NCI-H2107 treated with DMSO at 0.1 percent for 48 hours (cell line): ENCODE measurements at regions not wholly inside any gene's neighbourhood (a gene's known extent, or its start where the extent isn't known, plus 50 kb on each side); places are given as distances from the start of the nearest gene placed in this dataset.
A peak's percentile ranks its signal among the peaks of the same experiment; 100 is the strongest.

Experiments used
- DNase-seq: peaks from one replicate; lab custom pipeline; 2025; ENCODE audit not compliant: unreplicated experiment; lab: John Stamatoyannopoulos, UW

- DNase-seq = no peak
Measured at GRCh38 chr4:12880844-12881243, 603.3 kb downstream of the RAB28 start.

GRCh38 chr4:12879496-12879895, 604.6 kb downstream of the RAB28 start:
- no peak for DNase-seq

- no peak for DNase-seq
Measured at GRCh38 chr4:12875640-12876243, 608.4 kb downstream of the RAB28 start.

- no peak for DNase-seq
Measured at GRCh38 chr4:12873351-12873750, 610.8 kb downstream of the RAB28 start.

- DNase-seq = no peak
Measured at GRCh38 chr4:12861422-12861821, 622.7 kb downstream of the RAB28 start.

GRCh38 chr4:12852338-12853307, 631.5 kb downstream of the RAB28 start:
- peak; percentile 8 for DNase-seq

- DNase-seq = no peak
Measured at GRCh38 chr4:12846368-12846767, 637.8 kb downstream of the RAB28 start.

GRCh38 chr4:12844141-12844540, 640.0 kb downstream of the RAB28 start:
- no peak for DNase-seq

GRCh38 chr4:12827966-12828365, 656.2 kb downstream of the RAB28 start:
- DNase-seq = no peak

GRCh38 chr4:12791536-12791935, 692.6 kb downstream of the RAB28 start:
- no peak for DNase-seq

GRCh38 chr4:12787261-12787660, 696.9 kb downstream of the RAB28 start:
- no peak for DNase-seq

- DNase-seq = no peak
Measured at GRCh38 chr4:12778706-12779105, 705.4 kb downstream of the RAB28 start.

- DNase-seq = no peak
Measured at GRCh38 chr4:12778191-12778590, 705.9 kb downstream of the RAB28 start.

- DNase-seq = no peak
Measured at GRCh38 chr4:12770351-12770750, 713.8 kb downstream of the RAB28 start.

- no peak for DNase-seq
Measured at GRCh38 chr4:12761694-12762093, 722.4 kb downstream of the RAB28 start.

- no peak for DNase-seq
Measured at GRCh38 chr4:12747154-12747553, 737.0 kb downstream of the RAB28 start.

- no peak for DNase-seq
Measured at GRCh38 chr4:12746221-12746620, 737.9 kb downstream of the RAB28 start.

- no peak for DNase-seq
Measured at GRCh38 chr4:12734586-12734985, 749.6 kb downstream of the RAB28 start.

GRCh38 chr4:12729384-12729783, 754.8 kb downstream of the RAB28 start:
- no peak for DNase-seq

- no peak for DNase-seq
Measured at GRCh38 chr4:12724510-12724909, 759.6 kb downstream of the RAB28 start.

- DNase-seq = no peak
Measured at GRCh38 chr4:12723849-12724447, 760.2 kb downstream of the RAB28 start.

GRCh38 chr4:12716896-12717295, 767.2 kb downstream of the RAB28 start:
- DNase-seq = no peak
